EL (cell line): ENCODE measurements at regions not wholly inside any gene's neighbourhood (a gene's known extent, or its start where the extent isn't known, plus 50 kb on each side); places are given as distances from the start of the nearest gene placed in this dataset.

Experiments used
- DNase-seq: peaks from one replicate; pipeline ENCODE4 v3.0.0-alpha.2; 2016

GRCh38 chr12:90020881-90021280 is 312.2 kb upstream of the ATP2B1 start:
- DNase-seq: no peak

DNA sequence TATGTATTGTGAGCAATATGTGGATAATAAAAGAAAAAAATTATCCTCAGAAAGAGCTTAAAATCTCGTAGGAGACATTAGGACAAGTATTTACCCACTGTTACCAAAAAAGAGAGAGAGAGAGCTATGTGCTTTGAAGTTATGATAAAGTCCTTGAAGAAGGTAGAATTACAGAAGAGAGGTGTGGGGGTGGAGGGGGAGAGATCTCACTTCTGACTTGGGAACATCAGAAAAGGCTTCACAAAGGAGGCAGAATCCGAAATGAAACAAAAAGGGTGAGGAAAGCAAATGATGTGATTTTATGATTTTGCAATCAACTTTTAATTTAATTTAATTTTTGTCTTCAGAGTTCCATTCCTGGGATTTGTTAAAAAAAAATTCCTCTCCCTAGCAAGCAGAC is 311.8 kb upstream of the ATP2B1 start:
- DNase-seq: no peak

DNA sequence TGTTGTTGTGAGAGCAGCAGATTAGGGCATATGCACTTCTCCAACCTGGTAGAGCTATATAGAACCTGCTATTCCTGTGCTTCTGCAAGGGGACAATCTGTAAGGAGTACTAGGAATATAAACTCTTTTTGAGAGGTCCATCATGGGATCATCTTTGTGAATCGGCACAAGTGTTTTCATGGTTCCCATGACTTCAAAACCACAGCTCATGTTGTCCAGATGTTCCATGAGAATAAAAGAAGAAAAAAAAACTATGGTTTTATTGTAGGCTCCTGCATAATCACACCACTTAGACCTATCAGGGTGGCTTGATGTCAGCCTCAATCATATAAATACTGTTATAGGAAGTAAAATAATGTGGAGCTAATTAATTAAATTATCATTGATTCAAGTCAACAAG is 311.4 kb upstream of the ATP2B1 start:
- no peak for DNase-seq

DNA sequence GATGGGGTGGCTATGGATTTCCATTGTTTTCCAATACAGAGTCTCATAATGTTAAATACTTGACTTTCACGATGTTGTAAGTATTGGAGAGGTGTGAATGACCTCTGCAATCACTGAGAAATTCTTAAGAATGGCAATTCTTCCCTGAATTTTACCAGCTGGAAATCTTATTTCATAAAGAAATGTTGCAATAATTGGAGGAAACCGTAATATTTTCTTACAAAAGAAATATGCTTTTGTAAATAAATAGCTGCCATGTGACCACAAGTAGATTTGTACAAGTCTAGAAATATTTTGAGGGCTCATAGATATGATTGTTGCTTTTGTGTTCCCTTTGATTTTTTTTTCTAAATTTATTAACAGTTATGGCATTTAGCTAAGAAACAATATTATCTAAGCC is 308.7 kb upstream of the ATP2B1 start:
- DNase-seq: no peak

- peak; percentile 19 for DNase-seq
Observed at GRCh38 chr12:90015228-90015627, 306.6 kb upstream of the ATP2B1 start.

DNA sequence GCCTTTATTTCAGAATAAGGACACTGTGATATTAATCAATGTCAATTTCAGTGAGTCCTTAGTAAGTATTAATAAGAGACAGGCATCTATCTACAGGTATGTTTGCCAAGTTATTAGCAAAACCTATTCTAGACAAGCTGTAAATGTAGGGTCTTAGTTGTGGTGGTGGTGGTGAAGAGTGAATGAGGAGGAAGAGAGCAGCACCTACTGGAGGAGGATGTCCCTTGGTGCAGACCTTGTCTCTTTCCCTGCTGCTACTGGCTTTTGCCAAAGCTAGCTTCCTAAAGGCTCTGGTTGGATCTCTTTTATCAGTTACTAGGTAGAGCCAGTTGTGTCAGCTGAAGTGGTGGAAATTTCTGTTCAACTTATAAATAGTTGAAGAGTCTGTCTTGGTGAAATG is 304.8 kb upstream of the ATP2B1 start:
- no peak for DNase-seq

- peak; percentile 43 for DNase-seq
Observed at GRCh38 chr12:90010089-90010488, 301.5 kb upstream of the ATP2B1 start.

GRCh38 chr12:90008277-90008676 is 299.6 kb upstream of the ATP2B1 start:
- peak; percentile 29 for DNase-seq

DNA sequence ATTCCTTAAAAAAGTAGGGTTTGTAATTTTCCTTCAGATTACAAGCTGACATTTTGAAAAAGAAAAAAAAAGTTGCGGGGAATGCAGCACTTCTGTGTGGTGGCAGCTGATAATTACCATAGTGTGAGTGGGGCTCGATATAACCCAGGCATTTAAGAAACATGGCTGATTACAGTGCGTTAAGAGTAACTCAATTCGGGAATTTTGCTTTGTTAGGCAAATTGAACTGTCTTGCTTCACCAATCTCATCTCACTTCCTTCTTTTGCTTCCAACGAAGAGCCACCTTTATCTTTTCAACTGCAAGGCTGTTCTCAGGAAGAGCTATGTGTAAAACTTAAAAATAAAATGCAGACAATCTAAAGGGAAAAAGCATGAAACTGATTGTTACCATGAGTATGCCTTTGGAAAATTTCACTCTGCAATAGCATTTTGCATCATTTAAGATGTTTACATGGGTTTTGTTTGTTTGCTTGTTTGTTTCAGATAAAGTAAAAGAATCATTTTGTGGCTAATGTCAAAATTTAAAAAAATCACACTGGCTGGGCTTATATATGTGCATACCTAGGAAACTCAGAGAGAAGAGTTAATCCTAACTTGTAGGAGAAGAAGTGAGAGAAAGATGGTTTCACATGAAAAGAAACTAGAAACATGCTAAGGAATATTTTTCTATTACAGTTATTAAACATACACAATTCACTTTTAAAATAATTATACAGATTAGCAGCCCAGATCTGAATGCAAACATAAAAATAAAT is 295.9 kb upstream of the ATP2B1 start:
- no peak for DNase-seq

- DNase-seq: no peak
Observed at GRCh38 chr12:90003688-90004087, 295.1 kb upstream of the ATP2B1 start.

DNA sequence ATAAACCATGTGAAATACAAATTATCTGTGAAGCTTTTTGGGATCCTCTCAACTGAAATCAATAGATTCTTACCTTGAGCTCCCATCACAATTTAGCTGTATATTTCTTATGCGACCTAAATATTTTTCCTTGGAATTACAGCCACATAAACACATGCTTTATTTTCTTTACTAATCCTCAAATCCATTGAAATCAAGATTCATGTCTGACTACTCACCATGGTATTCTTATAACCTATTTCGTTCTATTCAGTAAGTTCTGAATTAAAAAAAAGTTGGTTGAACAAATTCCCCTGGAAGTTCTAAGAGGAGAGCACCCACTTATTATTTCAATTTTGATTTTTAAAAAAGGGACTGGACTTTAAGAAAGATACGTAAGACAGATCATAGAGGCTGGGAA is 292.1 kb upstream of the ATP2B1 start:
- DNase-seq: no peak

DNA sequence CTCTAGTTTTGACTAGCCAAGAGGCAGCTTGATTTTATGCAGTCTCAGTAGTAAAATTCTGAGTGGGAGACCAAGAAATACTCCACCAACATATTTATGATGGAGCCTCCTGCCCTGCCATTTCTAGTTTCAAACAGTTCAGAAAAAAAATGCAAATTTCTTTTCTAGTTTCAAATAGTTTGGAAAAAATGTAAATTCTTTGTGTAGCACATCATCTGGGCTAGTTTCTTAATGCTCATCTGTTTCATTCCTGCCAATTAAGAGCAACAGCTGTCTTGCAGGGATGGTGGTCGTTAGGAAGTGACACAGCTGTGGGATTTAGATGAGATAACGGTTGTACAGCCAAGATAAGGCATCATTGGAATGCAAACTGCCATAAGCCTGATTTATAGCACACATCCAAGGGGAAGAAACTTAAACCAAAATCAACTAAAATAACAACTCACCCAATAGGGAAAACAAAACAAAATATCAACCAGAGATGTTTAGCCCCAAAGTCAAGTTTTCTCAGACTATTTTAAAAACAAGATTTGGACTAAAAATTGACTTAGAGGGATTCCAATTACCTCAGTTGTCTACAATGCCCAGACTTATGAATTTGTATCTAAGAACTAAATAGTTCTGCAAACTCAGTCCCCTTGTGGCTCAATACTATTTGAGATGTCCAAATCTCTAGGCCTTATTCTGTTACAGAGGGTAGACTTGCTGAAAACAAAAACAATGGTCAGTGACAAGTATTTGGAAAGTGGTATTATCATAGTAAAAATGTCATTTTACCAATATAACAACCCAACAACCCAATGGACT is 291.3 kb upstream of the ATP2B1 start:
- DNase-seq: peak; percentile 91

DNA sequence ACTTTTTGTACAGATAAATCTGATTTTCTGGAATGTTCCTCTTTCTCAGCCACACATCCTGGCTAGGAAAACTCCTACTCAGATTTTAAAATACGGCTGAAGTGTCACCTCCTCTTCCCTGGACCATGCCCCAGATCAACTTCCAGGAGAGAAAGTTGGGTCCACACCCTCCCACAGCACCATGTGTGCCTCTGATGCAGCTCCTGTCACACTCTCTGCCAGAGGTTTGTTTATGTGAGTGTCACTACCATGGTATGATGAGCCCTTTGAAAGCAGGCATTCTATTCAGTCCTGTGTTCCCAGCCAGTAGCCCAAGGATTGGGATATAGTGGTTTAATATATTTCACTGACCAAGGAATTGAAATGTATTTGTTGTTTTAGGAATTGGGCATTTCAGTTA is 287.2 kb upstream of the ATP2B1 start:
- DNase-seq: no peak

DNA sequence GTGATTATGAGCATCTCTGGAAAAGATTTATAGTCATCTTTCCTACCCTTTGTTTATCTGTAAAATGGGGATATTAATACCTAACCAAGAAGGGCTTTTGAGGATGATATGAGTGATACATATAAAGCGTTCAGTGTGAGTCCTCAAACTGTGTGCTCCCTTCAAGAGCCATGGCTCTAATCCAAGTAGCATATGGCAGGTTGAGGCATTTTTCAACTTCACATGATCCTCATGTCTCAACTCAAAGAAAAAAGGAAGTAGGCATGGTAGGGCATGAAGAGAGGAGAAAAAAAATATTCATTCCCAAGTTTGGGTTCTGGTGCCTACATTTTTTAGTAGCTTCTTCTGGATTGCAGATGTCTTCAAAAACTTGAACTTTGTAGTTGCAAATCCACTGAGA is 286.3 kb upstream of the ATP2B1 start:
- no peak for DNase-seq

GRCh38 chr12:89993632-89994031 is 285.0 kb upstream of the ATP2B1 start:
- DNase-seq: no peak

DNA sequence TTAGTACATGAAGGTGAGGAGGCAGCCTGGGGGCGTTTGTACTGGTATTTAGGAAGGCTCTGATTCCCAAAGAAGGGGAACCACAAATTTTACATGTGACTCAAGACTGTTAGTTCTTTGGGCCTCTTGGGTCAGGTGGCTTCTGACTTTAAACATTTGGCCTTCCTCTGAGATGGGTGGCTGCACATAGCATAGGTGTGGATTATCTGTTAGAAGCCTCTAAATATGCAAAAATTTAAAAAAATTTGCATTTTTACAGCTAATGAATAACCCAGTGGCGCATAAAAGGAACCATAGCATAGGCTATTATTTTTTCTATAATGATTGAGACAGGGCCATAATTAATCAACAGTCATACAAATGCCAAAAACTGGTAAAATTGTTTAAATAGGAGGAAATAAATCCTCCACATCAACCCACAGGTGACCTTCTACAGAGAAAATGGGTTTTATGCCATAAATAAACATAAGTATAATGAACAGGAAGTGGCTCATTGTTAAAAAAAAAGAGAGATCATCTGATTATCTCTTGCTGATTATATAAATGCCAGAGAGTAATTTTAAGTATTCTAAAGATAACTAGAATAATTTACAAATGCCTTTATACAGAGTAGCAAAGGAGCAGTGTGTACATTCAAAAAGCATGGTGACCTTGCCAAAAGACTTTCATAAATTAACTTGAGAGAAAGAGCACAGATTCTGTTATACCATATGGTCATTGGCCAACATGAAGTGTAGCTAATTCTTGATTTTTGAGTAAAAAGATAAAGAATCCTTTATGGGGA is 284.2 kb upstream of the ATP2B1 start:
- no peak for DNase-seq

DNA sequence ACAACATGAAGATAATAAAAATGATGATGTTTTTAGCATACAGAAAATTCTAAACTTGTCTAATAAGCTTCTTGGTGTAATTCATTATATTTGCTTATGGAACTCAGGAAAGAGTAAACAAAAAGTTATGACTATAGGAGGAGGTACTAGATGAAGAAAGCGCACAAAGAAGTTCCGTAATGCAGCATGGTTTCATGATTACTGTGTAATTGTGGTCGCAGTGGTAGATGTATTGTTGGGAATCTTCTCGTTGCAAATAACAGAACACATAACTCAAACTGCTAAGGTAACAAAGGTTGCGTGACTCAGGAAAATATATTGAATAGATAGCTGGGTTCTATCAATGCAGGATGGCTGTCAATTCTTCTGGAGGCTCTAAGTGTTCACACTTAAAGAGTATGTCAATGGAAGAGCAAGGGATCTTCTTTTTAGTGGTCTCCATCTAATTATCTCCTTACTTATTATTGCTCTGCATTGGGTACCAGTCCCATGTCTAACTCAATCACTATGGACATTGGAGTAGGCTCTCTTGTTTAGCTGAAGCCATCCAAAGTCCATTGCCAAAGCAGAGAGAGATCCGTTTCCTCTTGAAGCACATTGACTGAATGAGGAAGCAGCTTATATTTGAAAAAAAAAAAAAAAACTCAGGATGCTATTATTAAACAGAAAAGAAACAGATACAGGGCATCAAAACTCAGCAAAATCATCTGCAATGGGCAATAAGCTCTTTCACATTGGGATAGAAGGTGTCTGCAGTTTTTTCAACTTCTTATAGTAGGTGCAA is 283.4 kb upstream of the ATP2B1 start:
- DNase-seq: no peak

- no peak for DNase-seq
Observed at GRCh38 chr12:89988188-89988915, 279.7 kb upstream of the ATP2B1 start.

DNA sequence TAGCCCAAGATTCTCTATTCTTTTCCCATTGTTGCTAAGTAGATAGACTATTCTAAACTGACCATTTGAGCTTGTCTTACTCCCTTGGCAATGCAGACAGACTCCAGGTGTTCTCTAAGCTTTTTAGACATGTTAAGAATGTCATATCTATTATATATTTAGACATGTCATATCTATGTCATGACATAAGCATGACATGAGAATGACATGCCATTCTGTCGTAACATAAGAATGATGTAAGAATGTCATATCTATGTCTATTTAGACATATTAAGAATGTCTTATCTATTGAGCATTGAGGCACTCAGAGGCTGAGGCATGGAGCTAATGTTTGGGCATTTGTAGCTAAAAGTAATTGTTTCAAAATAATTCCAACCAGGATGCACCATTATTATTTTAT is 277.3 kb upstream of the ATP2B1 start:
- no peak for DNase-seq

GRCh38 chr12:89984846-89985245 is 276.2 kb upstream of the ATP2B1 start:
- no peak for DNase-seq

- DNase-seq: no peak
Observed at GRCh38 chr12:89983622-89984021, 275.0 kb upstream of the ATP2B1 start.

GRCh38 chr12:89980236-89980635 is 271.6 kb upstream of the ATP2B1 start:
- DNase-seq: peak; percentile 77
